A673 (cell line): ENCODE measurements at regions not wholly inside any gene's neighbourhood (a gene's known extent, or its start where the extent isn't known, plus 50 kb on each side); places are given as distances from the start of the nearest gene placed in this dataset.
A peak's percentile ranks its signal among the peaks of the same experiment; 100 is the strongest.

ENCODE experiments used
- BruUV-seq: library from RNA; stranded (reverse); fragments of 400-500 nt; replicated peaks from 2 replicates; lab custom pipeline; 2021; lab: Mats Ljungman, UMichigan
- CTCF ChIA-PET: fragments of 300-600 bp; sonication (Branson Sonifier 250); formaldehyde crosslinking; loops from one replicate; lab custom pipeline; 2022; ENCODE audit warnings: antibody characterized with exemption; lab: Charles Lee
- POLR2A ChIA-PET: fragments of 300-600 bp; sonication (Branson Sonifier 250); formaldehyde crosslinking; loops from one replicate; lab custom pipeline; 2022; ENCODE audit warnings: antibody characterized with exemption; ENCODE audit not compliant: low non-redundant PET; lab: Charles Lee
- DNase-seq: peaks from one replicate; pipeline ENCODE4 v3.0.0-alpha.2; 2015; ENCODE audit warnings: low spot score
- H3K27ac ChIP-seq: fragments of 200-600 bp; sonication (generic); 2 replicates; pipeline ENCODE4 v1.5.1; 2016; ENCODE audit warnings: mixed run types, low read depth, mild to moderate bottlenecking, mixed read lengths, antibody characterized with exemption, low read length; ENCODE audit not compliant: poor library complexity, severe bottlenecking
- H3K27me3 ChIP-seq: fragments of 200-600 bp; sonication (generic); replicated peaks from 2 replicates; pipeline ENCODE4 v1.6.1; 2017; ENCODE audit warnings: mixed run types, low read depth, mild to moderate bottlenecking, mixed read lengths, antibody characterized with exemption, low read length; ENCODE audit not compliant: insufficient read depth, poor library complexity
- H3K36me3 ChIP-seq: fragments of 200-600 bp; sonication (generic); 2 replicates; pipeline ENCODE4 v1.6.1; 2016; ENCODE audit warnings: mixed run types, mild to moderate bottlenecking, mixed read lengths, antibody characterized with exemption, low read length; ENCODE audit not compliant: insufficient read depth, poor library complexity, severe bottlenecking
- H3K4me1 ChIP-seq: fragments of 200-600 bp; sonication (generic); 2 replicates; pipeline ENCODE4 v1.6.1; 2017; ENCODE audit warnings: mixed run types, mild to moderate bottlenecking, mixed read lengths, antibody characterized with exemption, low read length; ENCODE audit not compliant: insufficient read depth, poor library complexity, severe bottlenecking
- H3K4me3 ChIP-seq: fragments of 200-600 bp; sonication (generic); 2 replicates; pipeline ENCODE4 v1.5.1; 2016; ENCODE audit warnings: low read depth, mixed run types, mild to moderate bottlenecking, mixed read lengths, low read length; ENCODE audit not compliant: poor library complexity, severe bottlenecking
- H3K9me3 ChIP-seq: fragments of 200-600 bp; sonication (generic); 2 replicates; pipeline ENCODE4 v1.6.1; 2016; ENCODE audit warnings: mixed run types, low read depth, mild to moderate bottlenecking, mixed read lengths, antibody characterized with exemption, low read length; ENCODE audit not compliant: poor library complexity, severe bottlenecking
- CTCF ChIP-seq: fragments of 300-800, 200-600 bp; sonication (generic); conservative IDR thresholded peaks from 2 replicates; pipeline ENCODE4 v1.5.1; 2017; ENCODE audit warnings: low read depth, mild to moderate bottlenecking, antibody characterized with exemption, low read length, moderate library complexity, mixed read lengths
- EZH2 ChIP-seq: fragments of 200-600 bp; sonication (generic); IDR thresholded peaks from 2 replicates; pipeline ENCODE4 v1.6.1; 2017; ENCODE audit warnings: borderline replicate concordance, low read depth, mild to moderate bottlenecking, mixed read lengths, antibody characterized with exemption, low read length; ENCODE audit not compliant: poor library complexity, severe bottlenecking
- intact Hi-C: fragments of 100-400 bp; cut with micrococcal nuclease; formaldehyde crosslinking; loops from one replicate; pipeline ENCODE4 v1.10.0; 2022; ENCODE audit not compliant: unreplicated experiment

DNA sequence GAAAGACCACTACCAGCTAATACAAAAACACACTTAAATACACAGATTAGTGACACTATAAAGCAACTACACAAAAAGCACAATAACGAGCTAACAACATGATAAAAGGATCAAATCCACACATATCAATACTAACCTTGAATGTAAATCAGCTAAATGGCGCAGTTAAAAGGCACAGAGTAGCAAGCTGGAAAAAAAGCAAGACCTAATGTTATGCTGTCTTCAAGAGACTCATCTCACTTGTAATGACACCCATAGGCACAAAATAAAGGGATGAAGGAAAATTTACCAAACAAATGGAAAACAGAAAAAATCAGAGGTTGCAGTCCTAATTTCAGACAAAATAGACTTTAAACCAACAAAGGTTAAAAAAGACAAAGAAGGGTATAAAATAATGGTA is 86.3 kb downstream of the NUS1 start:
- Histone ChIP-seq H3K4me3 (no peak overlapping the region), H3K27ac (no peak overlapping the region), H3K36me3 (no peaks in the 10 kb centered on the region), H3K9me3 (peaks cover 8% of the 10 kb centered on the region), H3K4me1 (no peaks in the 10 kb centered on the region), H3K27me3 (no peaks in the 10 kb centered on the region)
- CTCF ChIA-PET = no interaction called here
- no peak for TF ChIP-seq CTCF
- TF ChIP-seq EZH2 = no peak
- intact Hi-C loops = no loop called here
- POLR2A ChIA-PET = no interaction called here
- BruUV-seq = no TSS peak
- no peak for DNase-seq

GRCh38 chr6:117771403-117771802 is 96.1 kb downstream of the NUS1 start:
- DNase-seq = no peak
- H3K9me3 ChIP-seq = no peaks in the 10 kb centered on the region
- no peaks in the 10 kb centered on the region for H3K4me1 ChIP-seq
- H3K27me3 ChIP-seq = peaks cover 43% of the 10 kb centered on the region
- no peak for TF ChIP-seq CTCF
- no peaks in the 10 kb centered on the region for H3K36me3 ChIP-seq
- BruUV-seq = no TSS peak
- intact Hi-C loops = no loop called here
- POLR2A ChIA-PET = interaction anchor here (0.6 kb wide), 1 partner anchor 866 kb away, joined by 4 read pairs; no protein-coding TSS in a partner anchor
- CTCF ChIA-PET = no interaction called here
- no peak overlapping the region for H3K4me3 ChIP-seq
- H3K27ac ChIP-seq = no peak overlapping the region

GRCh38 chr6:117776441-117776840 is 101.2 kb downstream of the NUS1 start:
- BruUV-seq = no TSS peak

More at GRCh38 chr6:117776441-117776840, 101.2 kb downstream of the NUS1 start:
- CTCF ChIA-PET = interaction anchor here (1.0 kb wide), 1 partner anchor 327 kb away, joined by 7 read pairs; no protein-coding TSS in a partner anchor
- no peaks in the 10 kb centered on the region for H3K4me1 ChIP-seq
- peak; percentile 27 for DNase-seq
- H3K9me3 ChIP-seq = no peaks in the 10 kb centered on the region
- intact Hi-C loops = no loop called here
- POLR2A ChIA-PET = interaction anchor here (0.6 kb wide), 1 partner anchor 218 kb away, joined by 3 read pairs; no protein-coding TSS in a partner anchor
- no peaks in the 10 kb centered on the region for H3K36me3 ChIP-seq
- H3K27me3 ChIP-seq = peaks cover 63% of the 10 kb centered on the region
- H3K4me3 ChIP-seq = no peak overlapping the region
- no peak overlapping the region for H3K27ac ChIP-seq
- TF ChIP-seq CTCF (peak; percentile 50), EZH2 (no peak)
